AG09309 (cell line): ENCODE measurements at regions not wholly inside any gene's neighbourhood (a gene's known extent, or its start where the extent isn't known, plus 50 kb on each side); places are given as distances from the start of the nearest gene placed in this dataset.

Source experiments
- DNase-seq: peaks from one replicate; pipeline ENCODE4 v3.0.0-alpha.2; 2010; ENCODE audit warnings: low read depth
- H3K4me3 ChIP-seq: 2 replicates; pipeline ENCODE4 v1.5.1; 2011; ENCODE audit warnings: mild to moderate bottlenecking, low read depth, low read length, moderate library complexity; ENCODE audit not compliant: control insufficient read depth
- CTCF ChIP-seq: IDR thresholded peaks from 2 replicates; pipeline ENCODE4 v1.5.1; 2011; ENCODE audit warnings: mild to moderate bottlenecking, low read depth, low read length, inconsistent platforms; ENCODE audit not compliant: insufficient read depth, control insufficient read depth; ENCODE audit errors: missing control alignments

DNA sequence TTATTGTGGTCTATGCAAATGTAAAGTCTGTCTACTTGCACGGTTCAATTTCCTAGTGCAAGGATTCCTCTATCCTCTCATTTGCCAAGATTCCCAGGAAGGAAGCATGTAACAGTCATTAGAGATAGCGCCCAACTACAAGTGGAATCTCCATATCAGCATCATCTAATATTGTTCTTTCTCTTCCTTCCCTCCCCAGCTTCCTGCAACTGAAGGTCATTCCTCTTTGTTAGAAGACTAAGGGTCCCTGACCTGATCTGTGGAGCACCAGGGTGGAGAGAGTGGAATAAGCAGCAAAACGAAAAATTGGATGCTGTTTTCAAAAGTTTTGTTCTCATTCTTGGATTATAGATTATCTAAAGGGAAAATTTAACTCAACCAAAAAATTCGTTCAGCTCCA is 714.0 kb downstream of the DIAPH3 start:
- no peak for DNase-seq
- H3K4me3 ChIP-seq = no peak overlapping the region
- no peak for TF ChIP-seq CTCF

DNA sequence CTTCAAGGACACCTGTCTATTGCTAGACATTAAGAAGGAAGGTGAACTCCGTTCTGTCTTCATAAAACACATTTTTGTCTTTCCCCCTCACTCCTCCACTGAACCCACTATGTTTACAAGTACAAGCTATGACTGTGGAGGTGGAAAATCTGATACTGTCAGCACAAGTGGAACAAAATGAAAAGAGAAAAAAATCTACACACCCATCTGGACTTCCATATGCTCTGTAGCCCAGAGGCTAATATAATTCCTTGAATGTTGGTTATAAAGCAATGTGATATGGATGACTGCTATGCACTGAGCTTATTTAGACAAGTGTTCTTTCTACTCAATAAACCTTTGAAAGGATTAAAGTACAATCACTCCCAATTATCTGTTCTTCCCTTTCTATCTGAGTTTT is 713.5 kb downstream of the DIAPH3 start:
- no peak for TF ChIP-seq CTCF
- H3K4me3 ChIP-seq = no peak overlapping the region
- no peak for DNase-seq

DNA sequence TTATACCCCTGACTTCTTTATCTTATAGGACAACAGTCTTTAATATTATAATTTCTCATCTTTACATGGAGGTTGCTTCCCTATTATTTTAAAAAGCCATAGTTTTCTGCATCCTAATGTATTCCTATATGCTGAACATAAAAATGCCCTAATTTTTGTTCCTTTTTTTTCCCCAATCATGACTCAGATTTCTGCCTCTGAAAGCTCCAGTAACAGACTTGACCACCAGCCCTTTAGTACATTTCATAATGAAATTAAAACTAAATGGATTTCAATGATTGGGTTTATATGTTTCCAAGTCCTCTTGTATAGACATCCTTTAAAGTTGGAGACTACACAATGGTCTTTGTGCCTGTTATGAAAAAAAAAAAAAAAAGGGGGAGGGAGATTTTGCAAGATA is 712.5 kb downstream of the DIAPH3 start:
- H3K4me3 ChIP-seq = no peak overlapping the region
- no peak for TF ChIP-seq CTCF
- no peak for DNase-seq

DNA sequence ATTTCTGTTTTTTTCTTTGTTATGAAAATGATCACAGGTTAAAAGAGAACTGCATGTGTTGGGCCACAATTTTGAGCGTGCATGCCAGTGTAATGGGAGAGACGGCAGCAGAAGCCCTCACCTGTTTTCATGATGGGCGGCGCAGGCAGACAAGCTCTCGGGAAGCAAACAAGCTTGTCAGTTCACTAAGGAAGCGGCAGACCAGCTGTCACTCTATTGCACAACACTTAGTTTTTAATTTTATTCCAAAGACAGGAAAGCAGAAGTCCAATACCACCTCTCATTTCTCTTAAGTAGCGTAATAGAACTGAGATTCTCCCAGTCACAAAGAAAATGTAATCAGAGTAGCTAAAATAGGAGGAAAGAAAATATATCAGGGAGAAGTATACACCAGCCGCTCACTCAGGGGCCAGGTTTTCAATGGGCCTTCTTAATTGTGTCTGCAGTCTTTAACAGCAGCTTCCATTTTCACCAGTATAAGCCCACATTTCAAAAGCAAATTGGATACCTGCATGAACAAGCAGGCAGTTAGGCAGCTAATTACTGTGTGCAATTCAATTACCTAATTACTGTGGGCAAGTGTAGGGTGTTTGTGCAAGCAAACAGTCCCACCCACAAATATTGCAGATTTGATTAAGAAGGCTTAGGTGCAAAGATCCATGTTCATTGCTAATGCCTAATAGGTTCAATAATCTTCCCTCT is 711.4 kb downstream of the DIAPH3 start:
- no peak overlapping the region for H3K4me3 ChIP-seq
- TF ChIP-seq CTCF = no peak
- no peak for DNase-seq

DNA sequence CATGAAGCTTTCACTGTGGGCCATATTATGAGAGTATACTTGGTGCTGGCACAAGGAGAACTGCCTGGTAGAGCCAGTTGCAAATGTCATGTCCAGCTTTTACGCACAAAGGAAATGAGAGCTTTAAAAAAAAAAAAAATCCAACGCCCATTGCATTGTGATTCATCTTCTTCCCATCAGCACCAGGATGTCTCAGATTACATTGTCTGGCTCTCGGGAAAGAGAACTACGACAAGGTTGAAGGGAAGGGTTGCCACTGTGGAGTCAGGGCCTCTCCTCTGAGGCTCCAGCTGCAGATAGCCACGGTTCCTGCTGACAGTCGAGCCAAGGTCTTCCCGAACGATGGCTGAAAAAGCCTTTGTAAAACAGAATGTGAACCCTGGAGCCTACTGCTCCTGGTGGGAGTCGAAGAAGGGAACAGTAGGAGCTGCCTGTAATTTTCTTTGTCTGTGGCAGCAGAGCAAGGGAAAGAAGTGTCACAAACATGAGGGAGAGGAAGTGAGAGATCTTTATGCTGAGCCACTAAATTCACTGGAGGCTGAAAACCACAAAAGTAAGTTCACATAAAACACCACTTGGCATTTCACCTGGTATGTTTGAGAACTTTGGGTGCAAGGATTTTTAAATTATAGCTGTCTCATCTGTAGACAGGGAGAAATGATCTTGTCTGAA is 704.7 kb downstream of the DIAPH3 start:
- TF ChIP-seq CTCF = no peak
- peak; percentile 32 for DNase-seq
- H3K4me3 ChIP-seq = no peak overlapping the region

- H3K4me3 ChIP-seq = no peak overlapping the region
- TF ChIP-seq CTCF = peak; percentile 2
- DNase-seq = no peak
Observed at GRCh38 chr13:59459972-59460371, 703.8 kb downstream of the DIAPH3 start.
